Right ventricle myocardium superior (tissue), 1 donor: ENCODE measurements at regions not wholly inside any gene's neighbourhood (a gene's known extent, or its start where the extent isn't known, plus 50 kb on each side); places are given as distances from the start of the nearest gene placed in this dataset.

Experiments
- ATAC-seq: fragments of 200-7000 bp; cut with Tn5 transposase; one replicate; pipeline ENCODE4 v1.9.1; 2020; ENCODE audit warnings: mild to moderate bottlenecking; ENCODE audit not compliant: poor library complexity
- DNase-seq: peaks from one replicate; pipeline ENCODE4 v3.0.0-alpha.2; 2020
- intact Hi-C: fragments of 100-400 bp; cut with DNase I; formaldehyde crosslinking; loops from one replicate; pipeline ENCODE4 v1.11.2; 2022
- donor health status: DM: no; HTN: yes; CAD: no; lungs with severe emphysema.

- DNase-seq = no peak
- no peak for ATAC-seq
- intact Hi-C loops = no loop called here
Measured at GRCh38 chr4:108567831-108568230, 52.5 kb upstream of the RPL34 start.

GRCh38 chr4:108561116-108561515, 59.3 kb upstream of the RPL34 start:
- no peak for DNase-seq
- intact Hi-C loops = no loop called here
- ATAC-seq = no peak

GRCh38 chr4:108560616-108561015, 59.8 kb upstream of the RPL34 start:
- ATAC-seq (peak; percentile 59), DNase-seq (no peak)
- intact Hi-C loops = no loop called here

GRCh38 chr4:108559911-108560310, 60.5 kb upstream of the RPL34 start:
- intact Hi-C loops = no loop called here
- DNase-seq (no peak), ATAC-seq (no peak)

- ATAC-seq (no peak), DNase-seq (no peak)
- intact Hi-C loops = no loop called here
Measured at GRCh38 chr4:108559068-108559793, 61.1 kb upstream of the RPL34 start.

- intact Hi-C loops = no loop called here
- ATAC-seq = no peak
Measured at GRCh38 chr4:108556588-108557200, 63.7 kb upstream of the RPL34 start.

GRCh38 chr4:108556166-108556565, 64.2 kb upstream of the RPL34 start:
- intact Hi-C loops = no loop called here
- no peak for ATAC-seq

More at GRCh38 chr4:108556588-108557200, 63.7 kb upstream of the RPL34 start:
- DNase-seq = no peak

GRCh38 chr4:108555701-108556100, 64.7 kb upstream of the RPL34 start:
- intact Hi-C loops = no loop called here
- no peak for DNase-seq
- ATAC-seq = no peak

More at GRCh38 chr4:108556166-108556565, 64.2 kb upstream of the RPL34 start:
- DNase-seq = no peak

- no peak for ATAC-seq
- intact Hi-C loops = no loop called here
Measured at GRCh38 chr4:108547682-108548081, 72.7 kb upstream of the RPL34 start.

GRCh38 chr4:108546728-108547127, 73.6 kb upstream of the RPL34 start:
- intact Hi-C loops = no loop called here
- ATAC-seq = no peak

More at GRCh38 chr4:108547682-108548081, 72.7 kb upstream of the RPL34 start:
- no peak for DNase-seq

GRCh38 chr4:108544481-108544880, 75.9 kb upstream of the RPL34 start:
- intact Hi-C loops = no loop called here
- ATAC-seq = no peak
- no peak for DNase-seq

More at GRCh38 chr4:108546728-108547127, 73.6 kb upstream of the RPL34 start:
- DNase-seq = no peak

- intact Hi-C loops = no loop called here
- ATAC-seq (no peak), DNase-seq (no peak)
Measured at GRCh38 chr4:108543359-108543968, 76.9 kb upstream of the RPL34 start.

GRCh38 chr4:108540536-108540935, 79.8 kb upstream of the RPL34 start:
- no peak for DNase-seq
- intact Hi-C loops = no loop called here
- no peak for ATAC-seq

- intact Hi-C loops = no loop called here
- ATAC-seq (no peak), DNase-seq (no peak)
Measured at GRCh38 chr4:108536577-108536976, 83.8 kb upstream of the RPL34 start.

- intact Hi-C loops = no loop called here
- no peak for ATAC-seq
- DNase-seq = no peak
Measured at GRCh38 chr4:108535757-108536156, 84.6 kb upstream of the RPL34 start.

- intact Hi-C loops = no loop called here
- no peak for DNase-seq
- ATAC-seq = no peak
Measured at GRCh38 chr4:108533876-108534275, 86.5 kb upstream of the RPL34 start.

GRCh38 chr4:108533245-108533844, 87.0 kb upstream of the RPL34 start:
- ATAC-seq (no peak), DNase-seq (no peak)
- intact Hi-C loops = no loop called here

GRCh38 chr4:108532738-108533137, 87.6 kb upstream of the RPL34 start:
- intact Hi-C loops = no loop called here
- DNase-seq (no peak), ATAC-seq (no peak)

GRCh38 chr4:108532187-108532586, 88.2 kb upstream of the RPL34 start:
- intact Hi-C loops = no loop called here
- no peak for DNase-seq
- ATAC-seq = no peak

GRCh38 chr4:108531461-108531860, 88.9 kb upstream of the RPL34 start:
- intact Hi-C loops = no loop called here
- no peak for ATAC-seq
- DNase-seq = no peak
